CD14-positive monocyte (primary cell): ENCODE measurements at regions not wholly inside any gene's neighbourhood (a gene's known extent, or its start where the extent isn't known, plus 50 kb on each side); places are given as distances from the start of the nearest gene placed in this dataset.

Source experiments
- DNase-seq, 3 donors: peaks; one replicate each; pipeline ENCODE4 v3.0.0-alpha.2; 2011 to 2022
- H2AFZ ChIP-seq: 2 replicates; pipeline ENCODE4 v1.6.0; 2012; ENCODE audit warnings: mild to moderate bottlenecking, low read depth, low read length, inconsistent platforms; ENCODE audit not compliant: insufficient read depth, poor library complexity, severe bottlenecking
- H3K27ac ChIP-seq, 2 donors: 1 replicate in 1 of 2; 2 replicates in 1 of 2; pipeline ENCODE4 v1.5.1; 2012 to 2013; ENCODE audit warnings: low read length in 2 of 2, control low read depth in 1 of 2, inconsistent platforms in 1 of 2, low read depth in 1 of 2, mild to moderate bottlenecking in 1 of 2
- H3K27me3 ChIP-seq, 2 donors: one replicate each; pipeline versions ENCODE4 v1.6.0 to v1.6.1; 2011 to 2013; ENCODE audit warnings: low read length in 2 of 2; ENCODE audit not compliant: control insufficient read depth in 2 of 2, insufficient read depth in 2 of 2
- H3K36me3 ChIP-seq, 2 donors: replicated peaks in 1 of 2; 1 replicate in 1 of 2; 2 replicates in 1 of 2; pipeline versions ENCODE4 v1.5.1 to v1.6.1; 2012 to 2013; ENCODE audit warnings: low read length in 2 of 2, control low read depth in 1 of 2, inconsistent platforms in 1 of 2, mild to moderate bottlenecking in 1 of 2; ENCODE audit not compliant: insufficient read depth in 2 of 2, control insufficient read depth in 1 of 2
- H3K4me1 ChIP-seq, 2 donors: 1 replicate in 1 of 2; 2 replicates in 1 of 2; pipeline versions ENCODE4 v1.5.1 to v1.6.1; 2012 to 2013; ENCODE audit warnings: low read length in 2 of 2, control low read depth in 1 of 2, inconsistent platforms in 1 of 2, mild to moderate bottlenecking in 1 of 2, moderate library complexity in 1 of 2; ENCODE audit not compliant: insufficient read depth in 2 of 2, control insufficient read depth in 1 of 2
- H3K4me2 ChIP-seq: replicated peaks from 2 replicates; pipeline ENCODE3; 2012; ENCODE audit warnings: low read length, moderate library complexity, mild to moderate bottlenecking; ENCODE audit not compliant: poor library complexity, severe bottlenecking; ENCODE audit errors: extremely low read depth
- H3K4me3 ChIP-seq, 3 experiments: fragments of 200-600 bp in 1 of 3; sonication (generic) in 1 of 3; replicated peaks in 1 of 3; 1 replicate in 2 of 3; 2 replicates in 1 of 3; pipeline ENCODE4 v1.5.1; 2011 to 2013; ENCODE audit warnings: low read length in 3 of 3, mild to moderate bottlenecking in 3 of 3, control low read depth in 2 of 3, low read depth in 2 of 3, inconsistent platforms in 1 of 3, moderate library complexity in 1 of 3
- H3K79me2 ChIP-seq: 2 replicates; pipeline ENCODE4 v1.6.0; 2012; ENCODE audit warnings: mild to moderate bottlenecking, control low read depth, inconsistent platforms, low read length, moderate library complexity; ENCODE audit not compliant: insufficient read depth
- H3K9ac ChIP-seq: 2 replicates; pipeline ENCODE4 v1.6.0; 2017; ENCODE audit warnings: low read length, mild to moderate bottlenecking; ENCODE audit not compliant: insufficient read depth, poor library complexity, severe bottlenecking
- H3K9me3 ChIP-seq, 2 donors: replicated peaks in 1 of 2; 1 replicate in 1 of 2; 2 replicates in 1 of 2; pipeline versions ENCODE4 v1.5.1 to v1.6.1; 2012 to 2013; ENCODE audit warnings: low read length in 2 of 2, control low read depth in 1 of 2; ENCODE audit not compliant: control insufficient read depth in 1 of 2, insufficient read depth in 1 of 2
- H4K20me1 ChIP-seq: 2 replicates; pipeline ENCODE4 v1.6.0; 2012; ENCODE audit warnings: mild to moderate bottlenecking, low read length, control low read depth, moderate library complexity; ENCODE audit not compliant: insufficient read depth
- H3K27ac Mint-ChIP-seq, 7 donors: one replicate each; pipeline ENCODE4 v1.8.0; 2020; ENCODE audit warnings: mild to moderate bottlenecking in 7 of 7, mixed read lengths in 7 of 7, moderate library complexity in 6 of 7, inconsistent platforms in 2 of 7
- H3K27me3 Mint-ChIP-seq, 3 donors: one replicate each; pipeline ENCODE4 v1.8.0; 2021 to 2022; ENCODE audit warnings: low read depth in 3 of 3, mild to moderate bottlenecking in 3 of 3, mixed read lengths in 3 of 3, moderate library complexity in 3 of 3, inconsistent platforms in 1 of 3
- H3K36me3 Mint-ChIP-seq, 2 donors: one replicate each; pipeline ENCODE4 v1.8.0; 2020; ENCODE audit warnings: mixed read lengths in 2 of 2, inconsistent platforms in 1 of 2, mild to moderate bottlenecking in 1 of 2
- H3K4me1 Mint-ChIP-seq: one replicate; pipeline ENCODE4 v1.8.0; 2020; ENCODE audit warnings: mild to moderate bottlenecking, mixed read lengths
- H3K4me3 Mint-ChIP-seq, 2 donors: one replicate each; pipeline ENCODE4 v1.8.0; 2020; ENCODE audit warnings: mild to moderate bottlenecking in 2 of 2, mixed read lengths in 2 of 2, moderate library complexity in 1 of 2
- H3K9me3 Mint-ChIP-seq, 7 donors: one replicate each; pipeline ENCODE4 v1.8.0; 2020 to 2022; ENCODE audit warnings: mixed read lengths in 7 of 7, mild to moderate bottlenecking in 6 of 7, moderate library complexity in 6 of 7, inconsistent platforms in 2 of 7
- CTCF ChIP-seq: fragments of 200-600 bp; IDR thresholded peaks from one replicate; pipeline ENCODE4 v1.8.0; 2022; ENCODE audit warnings: antibody characterized with exemption, mild to moderate bottlenecking
- WGBS: methylation state at CpG from one replicate; pipeline ENCODE4 v1.1.5; 2013; ENCODE audit warnings: missing lambda C conversion rate; ENCODE audit not compliant: insufficient coverage; 5-methylcytosine and 5-hydroxymethylcytosine counted together
- intact Hi-C, 2 donors: fragments of 100-400 bp; cut with micrococcal nuclease; formaldehyde crosslinking; loops; one replicate each; pipeline versions ENCODE4 v1.15.0 to v1.15.1; 2023

GRCh38 chr6:68039641-68040311, 595.3 kb upstream of the ADGRB3 start:
- Mint-ChIP-seq H3K9me3 (peaks cover 0 to 5% (median 3%) of the 10 kb centered on the region in 7 donors), H3K4me1 (no peaks in the 10 kb centered on the region), H3K36me3 (no peaks in the 10 kb centered on the region), H3K4me3 (peak overlapping the region; percentile 35 to 58), H3K27ac (no peak overlapping the region), H3K27me3 (no peaks in the 10 kb centered on the region)
- intact Hi-C loops = no loop called here
- no peak overlapping the region for H3K27ac ChIP-seq
- no peaks in the 10 kb centered on the region for H3K36me3 ChIP-seq
- no peak for DNase-seq
- peak overlapping the region in 1 of 3 experiments; percentile 15 for H3K4me3 ChIP-seq
- no peak overlapping the region for H2AFZ ChIP-seq
- H3K9me3 ChIP-seq = no peaks in the 10 kb centered on the region
- H3K9ac ChIP-seq = no peak overlapping the region
- no peak for TF ChIP-seq CTCF
- H3K79me2 ChIP-seq = no peaks in the 10 kb centered on the region
- no peaks in the 10 kb centered on the region for H4K20me1 ChIP-seq
- 45% methylated on average over 4 of the region's 5 CpGs for WGBS
- H3K4me1 ChIP-seq = no peaks in the 10 kb centered on the region
- no peak overlapping the region for H3K4me2 ChIP-seq
- no peaks in the 10 kb centered on the region for H3K27me3 ChIP-seq

GRCh38 chr6:68038815-68039408, 596.2 kb upstream of the ADGRB3 start:
- Mint-ChIP-seq H3K27ac (no peak overlapping the region), H3K4me3 (no peak overlapping the region), H3K36me3 (no peaks in the 10 kb centered on the region), H3K9me3 (peaks cover 2 to 5% (median 4%) of the 10 kb centered on the region in 7 donors), H3K4me1 (no peaks in the 10 kb centered on the region), H3K27me3 (no peaks in the 10 kb centered on the region)
- H4K20me1 ChIP-seq = no peaks in the 10 kb centered on the region
- no peak overlapping the region for H3K4me2 ChIP-seq
- no peak for DNase-seq
- no peak overlapping the region for H3K4me3 ChIP-seq
- no peak overlapping the region for H3K27ac ChIP-seq
- H3K79me2 ChIP-seq = no peaks in the 10 kb centered on the region
- no peak overlapping the region for H3K9ac ChIP-seq
- H3K27me3 ChIP-seq = no peaks in the 10 kb centered on the region
- H3K36me3 ChIP-seq = no peaks in the 10 kb centered on the region
- intact Hi-C loops = no loop called here
- H3K4me1 ChIP-seq = no peaks in the 10 kb centered on the region
- no peak for TF ChIP-seq CTCF
- H2AFZ ChIP-seq = no peak overlapping the region
- H3K9me3 ChIP-seq = peaks cover 0 to 3% of the 10 kb centered on the region in 2 donors
- 78% methylated on average over 4 of the region's 4 CpGs for WGBS
